ENCODE measurements at regions not wholly inside any gene's neighbourhood (a gene's known extent, or its start where the extent isn't known, plus 50 kb on each side); places are given as distances from the start of the nearest gene placed in this dataset.
A peak's percentile ranks its signal among the peaks of the same experiment; 100 is the strongest.

GRCh38 chr1:8083739-8084484 is 57.8 kb upstream of the ERRFI1 start (continued):
- TF ChIP-seq MBNL3 (CRISPR knock-in tag; conservative IDR thresholded peaks at IDR 0.05) (no peak), ZNF652 (CRISPR knock-in tag; IDR thresholded peaks at IDR 0.05; ENCODE audit: borderline replicate concordance, low read depth) (no peak; the same call in 1 of the 2 replicates), ZNF33B (CRISPR knock-in tag; IDR thresholded peaks at IDR 0.05) (no peak), SSRP1 (CRISPR knock-in tag; IDR thresholded peaks at IDR 0.05) (no peak), CHD2 (IDR thresholded peaks at IDR 0.05; ENCODE audit: low read depth, low read length) (no peak), ZNF329 (CRISPR knock-in tag; IDR thresholded peaks at IDR 0.05; ENCODE audit: low read depth) (no peak), SALL1 (CRISPR knock-in tag; IDR thresholded peaks at IDR 0.05) (peak; percentile 74), SMC3 (IDR thresholded peaks at IDR 0.05; ENCODE audit: low read length) (no peak; the same call in 1 of the 2 replicates), PRMT3 (CRISPR knock-in tag; IDR thresholded peaks at IDR 0.05; ENCODE audit: borderline replicate concordance, low read depth) (no peak), ZBTB49 (CRISPR knock-in tag; IDR thresholded peaks at IDR 0.05; ENCODE audit: borderline replicate concordance) (no peak), FOSL2 (CRISPR knock-in tag; IDR thresholded peaks at IDR 0.05) (peak; percentile 74), ZNF251 (CRISPR knock-in tag; IDR thresholded peaks at IDR 0.05) (no peak), TAF1 (CRISPR knock-in tag; IDR thresholded peaks at IDR 0.05) (no peak), ZSCAN21 (CRISPR knock-in tag; IDR thresholded peaks at IDR 0.05; ENCODE audit: borderline replicate concordance) (no peak), ZNF839 (CRISPR knock-in tag; IDR thresholded peaks at IDR 0.05; ENCODE audit: borderline replicate concordance) (no peak), NR2C2 (CRISPR knock-in tag; IDR thresholded peaks at IDR 0.05; ENCODE audit: borderline replicate concordance) (peak; percentile 31; the same call in 1 of the 2 replicates), GFI1 (CRISPR knock-in tag; IDR thresholded peaks at IDR 0.05; ENCODE audit: borderline replicate concordance) (peak; percentile 95), ETV5 (CRISPR knock-in tag; IDR thresholded peaks at IDR 0.05; ENCODE audit: borderline replicate concordance) (peak; percentile 66; the same call in 1 of the 2 replicates), ZNF142 (CRISPR knock-in tag; IDR thresholded peaks at IDR 0.05) (no peak), ZNF274 (CRISPR knock-in tag; IDR thresholded peaks at IDR 0.05) (no peak), ZNF44 (CRISPR knock-in tag; IDR thresholded peaks at IDR 0.05) (no peak), SETDB1 (CRISPR knock-in tag; IDR thresholded peaks at IDR 0.05; ENCODE audit: borderline replicate concordance) (no peak), NFKBIZ (CRISPR knock-in tag; IDR thresholded peaks at IDR 0.05) (peak; percentile 89; the same call in 1 of the 2 replicates), ZNF441 (CRISPR knock-in tag; IDR thresholded peaks at IDR 0.05; ENCODE audit: borderline replicate concordance) (no peak)
